GM12872 (cell line): ENCODE measurements at regions not wholly inside any gene's neighbourhood (a gene's known extent, or its start where the extent isn't known, plus 50 kb on each side); places are given as distances from the start of the nearest gene placed in this dataset.

ENCODE experiments used
- TF ChIP-seq, protein P1 (sequence below): IDR thresholded peaks from 3 replicates; pipeline ENCODE4 v1.5.1; 2011; ENCODE audit warnings: low read depth, mild to moderate bottlenecking, low read length, moderate library complexity; ENCODE audit not compliant: insufficient read depth

GRCh38 chr2:239801404-239802184 lies 223.5 kb downstream of the NDUFA10 start:
- TF ChIP-seq, protein P1, sequence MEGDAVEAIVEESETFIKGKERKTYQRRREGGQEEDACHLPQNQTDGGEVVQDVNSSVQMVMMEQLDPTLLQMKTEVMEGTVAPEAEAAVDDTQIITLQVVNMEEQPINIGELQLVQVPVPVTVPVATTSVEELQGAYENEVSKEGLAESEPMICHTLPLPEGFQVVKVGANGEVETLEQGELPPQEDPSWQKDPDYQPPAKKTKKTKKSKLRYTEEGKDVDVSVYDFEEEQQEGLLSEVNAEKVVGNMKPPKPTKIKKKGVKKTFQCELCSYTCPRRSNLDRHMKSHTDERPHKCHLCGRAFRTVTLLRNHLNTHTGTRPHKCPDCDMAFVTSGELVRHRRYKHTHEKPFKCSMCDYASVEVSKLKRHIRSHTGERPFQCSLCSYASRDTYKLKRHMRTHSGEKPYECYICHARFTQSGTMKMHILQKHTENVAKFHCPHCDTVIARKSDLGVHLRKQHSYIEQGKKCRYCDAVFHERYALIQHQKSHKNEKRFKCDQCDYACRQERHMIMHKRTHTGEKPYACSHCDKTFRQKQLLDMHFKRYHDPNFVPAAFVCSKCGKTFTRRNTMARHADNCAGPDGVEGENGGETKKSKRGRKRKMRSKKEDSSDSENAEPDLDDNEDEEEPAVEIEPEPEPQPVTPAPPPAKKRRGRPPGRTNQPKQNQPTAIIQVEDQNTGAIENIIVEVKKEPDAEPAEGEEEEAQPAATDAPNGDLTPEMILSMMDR = no peak

DNA sequence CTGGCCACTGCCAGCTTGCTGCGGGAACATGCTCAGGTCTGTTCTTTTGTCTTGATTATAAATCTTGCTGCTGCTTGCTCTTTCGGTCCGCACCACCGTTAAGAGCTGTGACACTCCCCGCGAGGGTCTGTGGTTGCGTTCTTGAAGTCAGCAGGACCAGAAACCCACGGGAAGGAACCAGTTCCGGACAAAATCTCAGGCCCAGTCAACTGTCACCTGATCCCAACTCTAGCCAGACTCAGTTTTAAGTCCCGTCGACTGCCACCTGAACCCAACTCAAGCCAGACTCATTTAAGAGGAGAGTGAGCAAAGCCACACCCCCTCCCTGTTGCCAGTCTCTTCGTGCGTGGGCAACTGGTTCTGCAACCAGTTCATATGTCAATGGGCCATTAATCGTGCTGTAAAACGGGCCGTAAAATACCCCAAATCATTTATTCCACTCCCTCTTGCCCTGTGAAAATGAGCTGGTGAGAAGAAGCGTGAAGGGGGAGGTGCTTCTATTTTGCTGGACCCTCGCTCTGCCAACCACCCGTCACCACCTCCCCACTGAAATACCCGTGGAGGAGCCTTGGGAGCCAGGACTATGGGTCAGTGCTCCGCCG lies 224.3 kb downstream of the NDUFA10 start:
- TF ChIP-seq, protein P1 = no peak

DNA sequence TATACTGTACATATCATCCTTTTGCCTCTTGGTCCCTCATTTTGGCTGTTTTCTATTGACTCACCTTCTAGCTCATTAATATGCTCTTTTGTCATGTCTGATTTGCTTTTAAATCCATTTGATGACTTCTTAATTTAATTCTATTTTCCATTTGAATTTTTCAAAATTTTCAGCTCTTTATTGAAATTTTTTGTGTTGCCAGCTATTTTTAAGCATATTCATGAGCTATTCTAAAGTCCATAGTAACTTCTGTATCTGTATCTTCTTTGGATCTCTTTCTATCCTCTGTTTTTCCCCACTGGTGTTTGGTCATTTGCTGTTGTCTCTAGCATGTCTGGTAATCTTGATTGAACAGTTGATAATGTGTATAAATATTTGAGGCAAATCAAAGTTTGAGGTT lies 227.8 kb downstream of the NDUFA10 start:
- TF ChIP-seq, protein P1 = no peak

GRCh38 chr2:239793836-239794235 lies 231.3 kb downstream of the NDUFA10 start:
- TF ChIP-seq, protein P1 = no peak

DNA sequence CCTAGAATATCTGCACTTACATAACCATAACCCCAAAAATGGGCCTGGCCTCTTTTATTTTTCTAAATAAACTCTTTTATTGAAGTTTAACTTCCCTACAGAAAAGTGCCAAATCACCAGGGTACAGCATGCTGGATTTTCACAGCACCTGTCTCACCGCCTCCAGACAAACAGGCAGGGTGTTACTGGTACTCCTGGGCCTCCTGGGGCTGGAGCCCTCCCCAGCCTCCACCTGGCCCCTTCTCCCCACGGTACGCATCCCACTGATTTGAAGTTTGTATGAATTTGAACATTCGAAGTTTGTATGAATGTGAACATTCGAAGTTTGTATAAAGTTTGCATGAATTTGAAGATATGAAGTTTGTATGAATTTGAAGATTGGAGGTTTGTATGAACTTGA lies 232.1 kb downstream of the NDUFA10 start:
- TF ChIP-seq, protein P1 = no peak

GRCh38 chr2:239792405-239793084 lies 232.6 kb downstream of the NDUFA10 start:
- TF ChIP-seq, protein P1 = no peak
